Peyer's patch (tissue), 4 donors: ENCODE measurements at regions not wholly inside any gene's neighbourhood (a gene's known extent, or its start where the extent isn't known, plus 50 kb on each side); places are given as distances from the start of the nearest gene placed in this dataset.

Source experiments
- DNase-seq, 3 donors: peaks; one replicate each; pipeline ENCODE4 v3.0.0-alpha.2; 2017 to 2019
- H3K27ac ChIP-seq, 4 donors: fragments of 200-600 bp; sonication (generic); one replicate each; pipeline ENCODE4 v1.5.1; 2016 to 2019
- H3K27me3 ChIP-seq, 2 donors: fragments of 200-600 bp; sonication (generic); one replicate each; pipeline ENCODE4 v1.5.1; 2019
- H3K36me3 ChIP-seq, 3 donors: fragments of 200-600 bp; sonication (generic); one replicate each; pipeline ENCODE4 v1.5.1; 2016 to 2019
- H3K4me1 ChIP-seq, 4 donors: fragments of 200-600 bp; sonication (generic); one replicate each; pipeline ENCODE4 v1.5.1; 2016 to 2019
- H3K4me3 ChIP-seq, 4 donors: fragments of 200-600 bp; sonication (generic); 1 replicate in 3 of 4; 2 replicates in 1 of 4; pipeline ENCODE4 v1.5.1; 2016 to 2019; ENCODE audit warnings: mild to moderate bottlenecking in 1 of 4
- H3K9me3 ChIP-seq, 4 donors: fragments of 200-600 bp; sonication (generic); one replicate each; pipeline ENCODE4 v1.5.1; 2016 to 2019; ENCODE audit warnings: mild to moderate bottlenecking in 1 of 4
- CTCF ChIP-seq, 6 experiments: fragments of 450-650 bp in 4 of 6; fragments of 200-600 bp in 2 of 6; sonication (generic) in 1 of 6; IDR thresholded peaks; one replicate each; pipeline ENCODE4 v1.5.1; 2017 to 2019; ENCODE audit warnings: antibody characterized with exemption in 6 of 6, mild to moderate bottlenecking in 3 of 6, moderate library complexity in 1 of 6
- POLR2A ChIP-seq, 2 donors: fragments of 450-650 bp; IDR thresholded peaks; one replicate each; pipeline ENCODE4 v1.5.1; 2017; ENCODE audit warnings: antibody characterized with exemption in 2 of 2, mild to moderate bottlenecking in 2 of 2, moderate library complexity in 2 of 2

DNA sequence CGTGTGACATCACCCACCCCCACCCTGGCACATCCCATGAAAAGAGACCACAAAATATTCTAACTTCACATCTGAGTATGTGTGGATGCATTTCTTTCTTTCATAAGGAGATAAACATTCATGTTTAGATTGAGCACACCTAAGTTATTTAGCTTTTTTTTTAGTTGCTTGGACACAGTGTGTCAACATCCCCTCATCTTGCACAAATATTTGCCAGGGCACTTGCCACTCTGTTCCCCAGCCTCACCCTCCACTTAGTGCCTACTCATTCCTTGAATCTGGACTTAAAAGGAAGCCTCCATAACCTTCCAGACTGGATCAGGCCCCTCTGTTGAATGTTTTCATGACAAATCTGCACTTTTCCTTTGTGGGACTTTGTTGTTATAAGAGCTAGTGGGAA is 338.9 kb upstream of the IGFBP3 start:
- H3K36me3 ChIP-seq = no peaks in the 10 kb centered on the region
- H3K27me3 ChIP-seq = no peaks in the 10 kb centered on the region
- H3K27ac ChIP-seq = no peak overlapping the region
- TF ChIP-seq CTCF (IDR thresholded peaks at IDR 0.05) (no peak), POLR2A (IDR thresholded peaks at IDR 0.05) (no peak)
- no peak for DNase-seq
- H3K4me3 ChIP-seq = no peak overlapping the region
- H3K4me1 ChIP-seq = no peaks in the 10 kb centered on the region
- H3K9me3 ChIP-seq = peaks cover 0 to 11% (median 0%) of the 10 kb centered on the region in 4 donors

DNA sequence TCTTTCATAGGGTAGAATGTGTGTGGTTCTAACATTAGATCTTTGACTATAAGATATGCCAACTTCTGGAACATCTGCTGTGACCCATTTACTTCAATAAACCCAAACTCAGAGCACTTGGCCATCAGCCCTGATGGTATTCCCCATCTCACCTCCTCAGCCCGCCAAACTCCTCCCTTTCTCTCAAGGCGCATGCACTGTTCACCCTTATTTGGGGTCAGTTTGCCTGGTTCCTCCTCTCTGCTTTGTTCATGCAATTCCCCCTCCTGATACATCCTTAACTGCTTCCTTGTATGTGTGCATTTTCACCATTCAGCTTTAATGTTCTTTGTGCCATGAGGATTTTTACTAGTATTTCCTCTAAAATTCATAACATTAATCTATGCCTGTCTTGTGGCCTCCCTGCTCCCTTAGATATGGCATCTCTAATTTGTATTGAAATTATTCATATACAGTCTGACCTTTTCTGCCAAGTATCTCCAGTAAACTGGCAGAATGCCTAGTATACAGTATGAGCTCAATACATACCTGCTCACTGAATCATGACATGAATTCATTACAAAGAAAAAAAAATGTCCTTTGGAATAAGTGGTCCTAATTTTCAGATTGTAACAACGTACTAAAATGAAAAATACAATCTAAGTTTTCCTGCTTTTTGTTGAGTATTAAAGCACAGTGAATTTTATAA is 336.8 kb upstream of the IGFBP3 start:
- Histone ChIP-seq H3K27ac (no peak overlapping the region), H3K36me3 (no peaks in the 10 kb centered on the region), H3K4me3 (no peak overlapping the region), H3K4me1 (no peaks in the 10 kb centered on the region), H3K9me3 (peaks cover 0 to 11% (median 0%) of the 10 kb centered on the region in 4 donors), H3K27me3 (no peaks in the 10 kb centered on the region)
- no peak for TF ChIP-seq CTCF (IDR thresholded peaks at IDR 0.05)
- no peak for TF ChIP-seq POLR2A (IDR thresholded peaks at IDR 0.05)
- no peak for DNase-seq

GRCh38 chr7:46256870-46257661 is 336.0 kb upstream of the IGFBP3 start:
- H3K27me3 ChIP-seq = no peaks in the 10 kb centered on the region
- no peaks in the 10 kb centered on the region for H3K4me1 ChIP-seq
- no peaks in the 10 kb centered on the region for H3K36me3 ChIP-seq
- H3K9me3 ChIP-seq = peaks cover 0 to 10% (median 0%) of the 10 kb centered on the region in 4 donors
- H3K27ac ChIP-seq = no peak overlapping the region
- no peak overlapping the region for H3K4me3 ChIP-seq
- no peak for DNase-seq
- TF ChIP-seq POLR2A (IDR thresholded peaks at IDR 0.05) (no peak), CTCF (IDR thresholded peaks at IDR 0.05) (no peak)

DNA sequence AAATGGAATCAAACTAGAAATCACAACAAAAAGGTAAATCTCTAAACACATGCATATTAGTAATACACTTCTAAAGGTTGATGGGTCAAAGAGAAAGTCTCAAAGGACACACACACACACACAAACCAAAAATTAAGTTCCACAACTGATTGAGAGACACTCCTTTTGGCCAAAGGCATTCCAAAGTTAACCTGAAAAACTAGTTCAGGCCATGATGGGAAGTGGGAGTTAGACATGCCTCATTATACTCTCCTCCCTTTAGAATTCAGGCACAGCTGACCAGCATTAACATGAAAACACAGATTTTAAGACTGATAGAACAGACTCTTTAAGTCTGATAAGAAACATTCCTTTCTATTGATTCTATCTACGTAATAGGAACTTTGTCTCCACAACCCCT is 332.4 kb upstream of the IGFBP3 start:
- TF ChIP-seq CTCF (IDR thresholded peaks at IDR 0.05) (no peak), POLR2A (IDR thresholded peaks at IDR 0.05) (no peak)
- no peaks in the 10 kb centered on the region for H3K36me3 ChIP-seq
- no peak for DNase-seq
- no peaks in the 10 kb centered on the region for H3K4me1 ChIP-seq
- H3K9me3 ChIP-seq = no peaks in the 10 kb centered on the region
- H3K27me3 ChIP-seq = no peaks in the 10 kb centered on the region
- no peak overlapping the region for H3K27ac ChIP-seq
- H3K4me3 ChIP-seq = no peak overlapping the region

DNA sequence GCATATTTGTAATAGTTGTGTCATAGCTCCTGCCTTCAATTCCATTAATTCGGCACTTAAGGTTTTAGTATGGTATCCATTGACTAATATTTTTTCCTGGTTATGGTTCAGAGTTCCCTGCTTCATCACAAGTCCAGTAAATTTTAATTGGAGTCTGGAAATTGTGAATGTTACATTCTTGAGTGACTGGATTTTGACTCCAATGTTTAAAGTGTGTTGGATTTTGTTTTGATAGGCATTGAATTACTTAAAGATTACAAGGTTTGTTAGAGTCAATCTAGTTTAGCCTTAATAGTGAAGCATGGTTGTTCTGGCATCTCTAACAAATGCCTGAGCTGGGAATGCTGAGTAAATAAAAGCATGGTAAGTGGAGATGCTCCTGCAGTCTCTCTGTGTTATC is 326.6 kb upstream of the IGFBP3 start:
- H3K4me3 ChIP-seq = no peak overlapping the region
- no peak for TF ChIP-seq POLR2A (IDR thresholded peaks at IDR 0.05)
- TF ChIP-seq CTCF (IDR thresholded peaks at IDR 0.05) = no peak
- H3K9me3 ChIP-seq = no peaks in the 10 kb centered on the region
- H3K27me3 ChIP-seq = no peaks in the 10 kb centered on the region
- no peaks in the 10 kb centered on the region for H3K36me3 ChIP-seq
- no peak overlapping the region for H3K27ac ChIP-seq
- DNase-seq = no peak
- no peaks in the 10 kb centered on the region for H3K4me1 ChIP-seq
